GM19025 (cell line): ENCODE measurements at regions not wholly inside any gene's neighbourhood (a gene's known extent, or its start where the extent isn't known, plus 50 kb on each side); places are given as distances from the start of the nearest gene placed in this dataset.
"Not testable (repeated sequence)": the region's sequence is repeated elsewhere in the genome, so short reads cannot be mapped to it uniquely, and the experiment has no call there.

Experiments
- ATAC-seq: cut with Tn5 transposase; IDR thresholded peaks from one replicate; pipeline ENCODE4 v1.9.1; 2021; ENCODE audit warnings: mild to moderate bottlenecking, low read depth, moderate library complexity; ENCODE audit not compliant: unreplicated experiment

DNA sequence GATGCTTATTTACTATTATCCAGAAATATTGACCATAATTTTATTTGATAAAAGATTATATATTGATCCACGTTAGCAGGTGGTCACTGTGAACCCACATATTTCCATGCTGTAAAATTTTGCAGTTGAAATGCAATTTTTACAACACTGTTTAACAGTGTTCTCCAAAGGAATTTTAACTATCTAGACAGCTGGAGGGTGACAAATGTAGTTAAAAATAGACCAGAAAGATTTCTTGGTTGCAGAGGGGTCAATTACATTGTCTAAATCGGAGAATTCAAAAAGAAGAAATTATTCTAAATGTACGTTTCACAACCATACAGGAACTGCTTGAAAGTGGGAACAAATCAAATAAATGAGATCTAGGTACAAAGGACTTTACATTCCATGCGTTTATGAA, 625.2 kb upstream of the NCAM2 start:
- no peak for ATAC-seq

DNA sequence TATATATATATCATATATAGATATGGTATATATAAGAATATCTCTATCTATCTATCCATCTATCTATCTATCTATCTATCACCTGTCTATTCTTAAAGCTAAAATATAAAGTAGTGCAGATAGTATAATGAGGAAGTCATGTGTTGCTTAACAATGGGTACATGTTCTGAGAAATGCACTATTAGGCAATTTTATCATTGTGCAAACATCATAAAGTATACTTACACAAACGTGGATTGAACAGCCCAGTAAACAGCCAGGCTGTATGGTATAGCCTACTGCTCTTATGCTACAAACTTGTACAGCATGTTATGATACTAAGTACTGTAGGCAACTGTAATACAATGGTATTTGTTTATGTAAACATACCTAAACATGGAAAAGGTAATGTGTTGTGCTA, 621.0 kb upstream of the NCAM2 start:
- no peak for ATAC-seq

GRCh38 chr21:20388400-20388799, 609.8 kb upstream of the NCAM2 start:
- no peak for ATAC-seq

DNA sequence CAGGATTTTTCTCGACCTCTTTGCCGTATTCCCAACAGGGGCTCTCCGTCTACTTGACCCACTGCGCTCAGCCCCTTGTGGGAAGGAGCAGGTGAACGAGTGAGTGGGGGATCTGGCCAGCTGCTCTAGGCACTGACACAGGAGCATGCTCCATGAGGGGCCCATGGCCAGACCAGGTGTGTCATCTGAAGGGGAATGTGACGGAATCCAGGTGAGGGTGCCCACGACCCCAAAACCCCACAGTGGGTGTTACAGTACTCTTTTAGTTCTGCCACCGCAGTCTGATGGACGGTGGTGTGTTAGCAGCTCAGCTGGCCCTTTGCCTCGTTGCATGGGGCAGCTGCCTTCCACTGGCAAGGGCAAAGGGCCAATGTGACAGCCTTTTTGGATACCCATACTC, 601.4 kb upstream of the NCAM2 start:
- ATAC-seq, result no peak

GRCh38 chr21:20404915-20405314, 593.3 kb upstream of the NCAM2 start:
- no peak for ATAC-seq

- ATAC-seq, result no peak
These were observed 579.9 kb upstream of the NCAM2 start for GRCh38 chr21:20418353-20418752.

DNA sequence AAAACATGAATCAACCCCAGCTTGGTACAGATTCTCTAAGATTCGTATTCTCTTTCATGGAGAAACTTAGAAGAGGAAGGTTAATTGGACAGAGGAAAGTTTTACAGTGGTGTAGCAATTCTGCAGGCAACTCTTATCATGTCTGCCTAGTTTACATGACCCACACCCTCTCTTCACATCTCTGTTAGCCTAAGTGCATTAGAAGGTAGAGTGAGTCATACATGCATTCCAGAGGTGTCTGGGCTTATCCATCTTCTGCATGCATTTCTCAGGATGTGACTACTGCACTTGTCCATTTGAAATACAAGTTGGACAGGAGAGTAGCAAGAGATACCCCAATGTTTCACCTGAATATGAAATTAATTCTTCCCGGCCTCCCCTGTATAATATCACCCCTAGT, 578.4 kb upstream of the NCAM2 start:
- no peak for ATAC-seq

- no peak for ATAC-seq
These were observed 573.3 kb upstream of the NCAM2 start for GRCh38 chr21:20424943-20425342.

GRCh38 chr21:20425856-20426255, 572.4 kb upstream of the NCAM2 start:
- no peak for ATAC-seq

- no peak for ATAC-seq
These were observed 557.9 kb upstream of the NCAM2 start for GRCh38 chr21:20440338-20440737.

- ATAC-seq, result no peak
These were observed 554.6 kb upstream of the NCAM2 start for GRCh38 chr21:20443558-20444155.

GRCh38 chr21:20445971-20446370, 552.2 kb upstream of the NCAM2 start:
- ATAC-seq, result no peak

GRCh38 chr21:20451046-20451445, 547.2 kb upstream of the NCAM2 start:
- ATAC-seq, result no peak

GRCh38 chr21:20452935-20453334, 545.3 kb upstream of the NCAM2 start:
- ATAC-seq, result no peak

DNA sequence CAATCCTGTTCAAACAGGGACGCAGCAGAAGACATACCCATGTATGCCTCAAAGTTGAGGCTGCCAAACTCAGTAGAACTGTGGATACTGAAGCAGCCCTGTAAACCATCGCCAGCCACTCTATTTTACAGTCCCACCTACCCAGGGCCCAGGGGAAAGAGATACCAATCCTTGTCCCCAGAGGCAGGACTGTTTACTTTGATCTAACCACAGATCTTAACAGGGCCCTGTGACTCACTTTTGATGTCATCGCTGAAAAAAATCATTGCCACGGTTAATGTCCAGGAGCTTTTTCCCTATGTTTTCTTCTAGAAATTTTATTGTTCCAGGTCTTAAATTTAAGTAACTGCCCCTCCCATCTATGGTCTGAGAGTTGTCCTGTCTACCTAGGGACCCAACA, 538.4 kb upstream of the NCAM2 start:
- ATAC-seq, result no peak

DNA sequence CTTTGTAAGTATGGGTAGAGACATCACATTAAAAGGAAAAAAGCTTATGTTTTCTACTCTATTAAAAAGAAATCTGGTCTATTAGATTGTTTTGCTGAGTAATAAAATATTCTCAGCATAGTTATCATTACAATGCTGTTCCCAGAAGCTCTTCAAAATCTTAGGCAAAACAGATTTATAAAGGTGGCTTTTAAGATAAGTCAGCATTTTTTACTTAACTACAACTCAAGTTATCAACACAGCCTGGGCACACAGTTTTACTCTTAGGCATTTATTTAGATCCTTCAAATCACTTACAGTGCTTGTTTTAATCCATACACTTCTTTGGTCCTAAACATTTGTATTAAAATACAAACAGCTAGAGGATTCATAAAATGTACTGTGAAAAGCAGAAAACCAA, 534.8 kb upstream of the NCAM2 start:
- no peak for ATAC-seq

GRCh38 chr21:20469361-20469760, 528.8 kb upstream of the NCAM2 start:
- no peak for ATAC-seq

DNA sequence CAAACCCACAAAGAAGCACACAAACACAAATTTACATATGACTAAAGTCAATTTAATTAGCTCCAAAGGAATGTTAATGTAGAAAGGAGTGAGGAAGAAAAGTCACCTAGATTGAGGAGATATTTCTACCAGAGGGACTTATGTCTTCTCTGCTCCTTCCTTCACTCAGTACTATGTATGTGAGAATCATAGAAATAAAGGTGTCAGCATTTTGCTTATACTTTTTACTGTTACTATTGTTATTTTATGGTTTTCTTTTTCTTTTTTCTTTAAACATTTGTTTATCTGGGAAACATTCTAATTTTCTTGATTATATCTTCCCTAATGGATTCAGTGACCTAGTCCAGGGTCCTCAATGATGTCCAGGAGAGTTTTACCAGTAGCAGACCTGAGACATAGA, 511.9 kb upstream of the NCAM2 start:
- no peak for ATAC-seq

DNA sequence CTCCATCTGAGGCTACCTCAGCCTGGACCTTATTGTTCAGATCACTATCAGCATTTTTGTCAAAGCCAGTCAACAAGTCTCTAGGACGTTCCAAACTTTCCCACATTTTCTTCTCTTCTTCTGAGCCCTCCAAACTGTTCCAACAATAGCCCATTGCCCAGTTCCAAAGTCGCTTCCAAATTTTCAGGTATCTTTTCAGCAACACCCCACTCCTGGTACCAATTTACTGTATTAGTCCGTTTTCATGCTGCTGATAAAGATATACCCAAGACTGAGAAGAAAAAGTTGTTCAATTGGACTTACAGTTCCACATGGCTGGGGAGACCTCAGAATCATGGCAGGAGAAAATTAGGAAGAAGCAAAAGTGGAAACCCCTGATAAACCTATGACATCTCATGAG, 495.3 kb upstream of the NCAM2 start:
- ATAC-seq, result not testable (repeated sequence)

- no peak for ATAC-seq
These were observed 490.4 kb upstream of the NCAM2 start for GRCh38 chr21:20507783-20508182.

DNA sequence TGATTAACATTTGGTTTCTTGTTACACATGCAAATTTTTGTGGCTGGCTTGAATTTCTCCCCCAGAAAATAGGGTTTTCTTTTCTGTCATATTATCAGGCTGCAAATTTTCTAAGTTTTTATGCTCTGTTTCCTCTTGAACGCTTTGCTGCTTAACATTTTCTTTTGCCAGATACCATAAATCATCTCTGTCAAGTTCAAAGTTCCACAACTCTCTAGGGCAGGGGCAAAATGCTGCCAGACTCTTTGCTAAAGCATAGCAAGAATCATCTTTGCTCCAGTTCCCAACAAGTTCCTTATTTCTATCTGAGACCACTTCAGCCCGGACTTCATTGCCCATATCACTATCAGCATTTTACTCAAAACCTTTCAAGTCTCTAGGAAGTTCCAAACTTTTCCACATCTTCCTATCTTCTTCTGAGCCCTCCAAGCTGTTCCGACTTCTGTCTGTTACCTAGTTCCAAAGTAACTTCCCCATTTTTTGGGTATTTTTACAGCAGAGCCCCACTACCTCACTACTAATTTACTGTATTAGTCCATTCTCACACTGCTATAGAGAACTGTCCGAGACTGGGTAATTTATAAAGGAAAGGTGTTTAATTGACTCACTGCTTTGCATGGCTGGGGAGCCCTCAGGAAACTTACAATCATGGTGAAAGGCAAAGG, 486.9 kb upstream of the NCAM2 start:
- no peak for ATAC-seq

DNA sequence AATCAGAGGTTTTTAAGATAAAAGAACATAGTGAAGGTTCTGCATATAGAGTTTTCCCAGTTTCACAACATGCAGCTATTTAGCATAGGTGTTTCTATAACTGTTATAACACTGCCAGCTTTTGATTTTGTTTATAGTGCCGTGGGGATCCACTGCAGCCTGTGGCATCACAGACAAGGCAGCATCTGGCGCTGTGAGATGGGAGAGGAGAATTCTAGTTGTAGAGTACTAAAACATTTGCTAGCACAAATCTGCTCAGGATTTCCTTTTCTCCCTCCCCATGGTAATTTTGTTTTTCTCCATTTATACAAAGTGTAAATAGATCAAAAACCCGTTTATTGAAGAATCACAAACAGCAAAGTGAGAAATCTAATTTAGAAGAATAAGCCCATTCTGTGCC, 482.8 kb upstream of the NCAM2 start:
- ATAC-seq, result no peak

- no peak for ATAC-seq
These were observed 479.1 kb upstream of the NCAM2 start for GRCh38 chr21:20519076-20519475.
